ENCODE measurements at regions not wholly inside any gene's neighbourhood (a gene's known extent, or its start where the extent isn't known, plus 50 kb on each side); places are given as distances from the start of the nearest gene placed in this dataset.

DNA sequence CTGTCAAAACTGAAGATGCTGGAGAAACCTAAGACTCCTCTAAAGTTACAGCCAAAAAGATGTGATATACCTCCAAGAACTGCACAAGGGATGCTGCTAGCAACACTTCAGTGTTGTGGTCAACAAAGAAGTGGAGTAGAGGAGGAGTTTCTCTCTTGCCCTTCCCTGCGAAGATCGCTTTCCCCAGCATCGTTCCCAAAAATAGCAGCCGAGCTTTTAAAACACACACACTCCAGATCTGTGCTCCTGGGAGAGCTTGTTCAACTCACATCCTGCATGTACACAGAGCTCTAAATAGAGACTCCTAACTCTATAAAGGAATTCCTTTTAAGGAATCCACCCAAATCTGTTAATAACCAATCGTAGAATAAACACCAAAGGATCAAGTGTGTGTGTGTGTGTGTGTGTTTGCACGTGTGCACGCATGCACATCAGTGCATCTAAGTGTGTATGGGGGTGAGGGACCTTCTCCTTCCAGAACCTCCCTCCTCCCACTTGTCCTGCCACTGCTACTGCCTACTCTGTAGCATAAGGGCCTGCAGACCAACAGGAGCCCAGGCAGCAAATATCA lies 58.5 kb downstream of the PSMG1 start:
- TF ChIP-seq NFIC (IDR thresholded peaks at IDR 0.05) = no peak
- TF ChIP-seq REST (IDR thresholded peaks at IDR 0.05; ENCODE audit: low read depth) = no peak

DNA sequence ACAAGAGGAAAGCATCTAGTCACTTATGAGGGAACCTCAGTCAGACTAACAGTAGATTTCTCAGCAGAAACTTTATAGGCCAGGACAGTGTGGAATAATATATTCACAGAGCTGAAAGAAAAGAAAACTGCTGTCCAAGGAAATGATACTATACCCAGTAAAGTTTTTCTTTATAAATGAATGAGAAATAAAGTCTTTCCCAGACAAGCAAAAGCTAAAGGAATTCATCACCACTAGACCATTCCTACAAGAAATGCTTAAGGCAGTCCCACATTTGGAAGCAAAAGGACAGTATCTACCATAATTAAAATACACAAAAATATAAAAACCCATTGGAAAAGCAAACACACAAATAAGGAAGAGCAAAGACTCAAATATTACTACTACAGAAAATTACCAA lies 59.9 kb downstream of the PSMG1 start:
- TF ChIP-seq REST (IDR thresholded peaks at IDR 0.05; ENCODE audit: low read depth) (no peak), RAD21 (IDR thresholded peaks at IDR 0.05; ENCODE audit: low read depth) (no peak), TCF12 (IDR thresholded peaks at IDR 0.05; ENCODE audit: low read depth) (no peak), TEAD4 (IDR thresholded peaks at IDR 0.05) (no peak), EP300 (IDR thresholded peaks at IDR 0.05; ENCODE audit: borderline replicate concordance) (no peak), CREB1 (IDR thresholded peaks at IDR 0.05; ENCODE audit: low read depth) (no peak), USF1 (IDR thresholded peaks at IDR 0.05) (no peak), ZBTB7A (IDR thresholded peaks at IDR 0.05; ENCODE audit: low read depth) (no peak), CEBPB (IDR thresholded peaks at IDR 0.05) (no peak), YY1 (IDR thresholded peaks at IDR 0.05; ENCODE audit: low read depth) (no peak), FOXM1 (IDR thresholded peaks at IDR 0.05; ENCODE audit: borderline replicate concordance, low read depth) (no peak), EGR1 (IDR thresholded peaks at IDR 0.05) (no peak), NFIC (IDR thresholded peaks at IDR 0.05) (no peak), TAF1 (IDR thresholded peaks at IDR 0.05; ENCODE audit: low read depth) (no peak)
- TF ChIP-seq, protein P1, sequence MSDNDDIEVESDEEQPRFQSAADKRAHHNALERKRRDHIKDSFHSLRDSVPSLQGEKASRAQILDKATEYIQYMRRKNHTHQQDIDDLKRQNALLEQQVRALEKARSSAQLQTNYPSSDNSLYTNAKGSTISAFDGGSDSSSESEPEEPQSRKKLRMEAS (IDR thresholded peaks at IDR 0.05) = no peak

GRCh38 chr21:39121600-39122355 lies 61.5 kb downstream of the PSMG1 start:
- no peak for TF ChIP-seq NFIC (IDR thresholded peaks at IDR 0.05)
- TF ChIP-seq CREB1 (IDR thresholded peaks at IDR 0.05; ENCODE audit: low read depth) = no peak
- no peak for TF ChIP-seq TCF12 (IDR thresholded peaks at IDR 0.05; ENCODE audit: low read depth)

DNA sequence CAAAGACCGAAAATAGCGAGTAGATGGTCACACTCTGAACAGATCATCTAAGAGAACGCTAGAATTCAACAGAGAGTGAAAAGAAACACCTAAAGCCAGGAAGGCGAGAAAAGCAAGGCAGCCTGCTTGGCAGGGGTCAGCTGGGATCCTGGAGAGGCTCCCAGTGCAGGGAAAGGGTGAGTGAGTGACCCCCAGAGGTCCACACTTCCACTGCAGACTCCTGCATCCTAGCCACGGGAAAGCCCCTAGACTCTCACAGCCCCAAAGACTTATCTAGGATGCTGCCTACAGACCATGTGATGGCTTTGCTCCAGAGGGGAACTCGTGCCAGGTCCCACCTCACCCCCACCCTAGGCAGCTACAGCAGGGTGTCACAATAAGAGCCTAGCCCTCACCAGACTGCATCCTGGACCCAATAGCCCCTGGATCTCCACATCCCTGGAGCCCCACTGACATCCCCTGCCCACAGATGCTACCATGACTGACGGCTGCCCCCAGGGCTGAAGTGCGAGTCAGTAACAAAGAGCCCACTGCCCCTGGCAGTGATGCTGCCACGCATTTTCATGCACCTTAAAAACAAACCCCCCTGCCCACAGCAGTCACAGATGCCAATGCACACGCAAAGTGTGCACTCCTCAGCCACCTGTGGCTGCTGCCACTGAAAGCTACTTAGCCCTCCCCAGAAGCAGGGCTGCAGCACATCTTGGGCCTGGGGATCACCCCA lies 62.2 kb downstream of the PSMG1 start:
- no peak for TF ChIP-seq TCF12 (IDR thresholded peaks at IDR 0.05; ENCODE audit: low read depth)
- TF ChIP-seq CREB1 (IDR thresholded peaks at IDR 0.05; ENCODE audit: low read depth) = no peak
- TF ChIP-seq RAD21 (IDR thresholded peaks at IDR 0.05; ENCODE audit: low read depth) = peak; percentile 17; the same call in 1 of the 2 replicates

DNA sequence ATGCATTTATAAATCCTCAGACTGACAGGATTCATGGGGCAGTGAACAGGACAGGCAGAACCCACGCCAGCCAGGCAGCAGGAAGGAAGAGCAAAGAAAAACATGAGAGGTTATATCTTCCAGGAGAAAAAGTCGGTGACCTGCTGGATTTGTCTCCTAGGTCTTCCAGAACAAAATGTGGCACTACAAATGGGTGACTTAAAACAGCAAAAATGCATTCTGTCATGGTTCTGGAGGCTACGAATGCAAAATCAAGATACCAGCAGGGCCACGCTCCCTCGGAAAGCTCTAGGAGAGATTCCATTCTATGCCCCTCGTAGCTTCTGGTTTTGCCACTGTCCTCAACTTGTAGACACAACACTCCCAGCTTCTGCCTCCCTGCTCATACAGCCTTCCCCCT lies 63.4 kb downstream of the PSMG1 start:
- TF ChIP-seq EP300 (IDR thresholded peaks at IDR 0.05; ENCODE audit: borderline replicate concordance) = no peak
- no peak for TF ChIP-seq NFIC (IDR thresholded peaks at IDR 0.05)
- no peak for TF ChIP-seq REST (IDR thresholded peaks at IDR 0.05; ENCODE audit: low read depth)
- no peak for TF ChIP-seq TCF12 (IDR thresholded peaks at IDR 0.05; ENCODE audit: low read depth)
- no peak for TF ChIP-seq TAF1 (IDR thresholded peaks at IDR 0.05; ENCODE audit: low read depth)
- no peak for TF ChIP-seq ZBTB7A (IDR thresholded peaks at IDR 0.05; ENCODE audit: low read depth)
- TF ChIP-seq, protein P1 (IDR thresholded peaks at IDR 0.05) = no peak
- no peak for TF ChIP-seq YY1 (IDR thresholded peaks at IDR 0.05; ENCODE audit: low read depth)
- TF ChIP-seq CREB1 (IDR thresholded peaks at IDR 0.05; ENCODE audit: low read depth) = no peak
- TF ChIP-seq RAD21 (IDR thresholded peaks at IDR 0.05; ENCODE audit: low read depth) = no peak
- TF ChIP-seq EGR1 (IDR thresholded peaks at IDR 0.05) = no peak
- TF ChIP-seq FOXM1 (IDR thresholded peaks at IDR 0.05; ENCODE audit: borderline replicate concordance, low read depth) = no peak
- no peak for TF ChIP-seq TEAD4 (IDR thresholded peaks at IDR 0.05)
- TF ChIP-seq USF1 (IDR thresholded peaks at IDR 0.05) = no peak
- TF ChIP-seq CEBPB (IDR thresholded peaks at IDR 0.05) = no peak

All from Ishikawa (cell line).